ENCODE measurements at regions not wholly inside any gene's neighbourhood (a gene's known extent, or its start where the extent isn't known, plus 50 kb on each side); places are given as distances from the start of the nearest gene placed in this dataset.

- H3K4me3 ChIP-seq (replicated peaks in 1 of 3; ENCODE audit: insufficient read depth in 1 of 3, low read depth in 1 of 3, low read length in 3 of 3) = no peak overlapping the region
- ChIA-PET CTCF (no interaction called here), POLR2A (no interaction called here)
- no peak overlapping the region for H3K4me2 ChIP-seq (ENCODE audit: insufficient read depth, low read length)
- no peaks in the 10 kb centered on the region for H3K36me3 ChIP-seq (ENCODE audit: control insufficient read depth in 2 of 2, extremely low read depth in 1 of 2, insufficient read depth in 2 of 2, low read length in 2 of 2)
- no peak overlapping the region for H3K27ac ChIP-seq (ENCODE audit: insufficient read depth, low read depth, low read length)
- no peak overlapping the region for H2AFZ ChIP-seq (ENCODE audit: low read depth, low read length)
- no peaks in the 10 kb centered on the region for H3K9me1 ChIP-seq (replicated peaks; ENCODE audit: control insufficient read depth, extremely low read depth, insufficient read depth, low read length)
- H3K9ac ChIP-seq (replicated peaks; ENCODE audit: extremely low read depth, insufficient read depth, low read length) = no peak overlapping the region
- TF ChIP-seq POLR2A (IDR thresholded peaks at IDR 0.05; ENCODE audit: low read depth, low read length) (no peak), GATA2 (IDR thresholded peaks at IDR 0.05; ENCODE audit: insufficient read depth, insufficient read length, low read depth, low read length) (no peak), MYC (IDR thresholded peaks at IDR 0.05; ENCODE audit: low read depth, low read length) (no peak), FOS (IDR thresholded peaks at IDR 0.05; ENCODE audit: borderline replicate concordance, insufficient read depth, low read length) (no peak), EZH2 (IDR thresholded peaks at IDR 0.05; ENCODE audit: borderline replicate concordance, low read depth, low read length, severe bottlenecking) (no peak), POLR2AphosphoS5 (IDR thresholded peaks at IDR 0.05; ENCODE audit: insufficient read depth, low read depth, low read length) (no peak), JUN (IDR thresholded peaks at IDR 0.05; ENCODE audit: borderline replicate concordance, insufficient read depth, insufficient read length, low read depth) (no peak), MAX (IDR thresholded peaks at IDR 0.05; ENCODE audit: insufficient read depth, insufficient read length) (no peak), CTCF (IDR thresholded peaks at IDR 0.05; ENCODE audit: extremely low read depth in 1 of 2, insufficient read depth in 1 of 2, low read depth in 1 of 2, low read length in 2 of 2) (no peak)
- no peaks in the 10 kb centered on the region for H3K4me1 ChIP-seq (ENCODE audit: control insufficient read depth, extremely low read depth, insufficient read depth, low read length)
- no peak for FAIRE-seq
- BruUV-seq (replicated peaks) = no TSS peak
- no peak for DNase-seq (ENCODE audit: low read depth, low spot score)
- H4K20me1 ChIP-seq (replicated peaks; ENCODE audit: control insufficient read depth, extremely low read depth, insufficient read depth, low read length) = no peaks in the 10 kb centered on the region
- dilution Hi-C loops (cut with MboI; ENCODE audit: extremely low pct_ligation_motif_present, low sequenced_read_pairs) (no loop called here), intact Hi-C loops (cut with micrococcal nuclease) (no loop called here)
- no peaks in the 10 kb centered on the region for H3K27me3 ChIP-seq (ENCODE audit: control insufficient read depth in 2 of 2, insufficient read depth in 2 of 2, low read length in 2 of 2)
- no peaks in the 10 kb centered on the region for H3K79me2 ChIP-seq (ENCODE audit: control insufficient read depth, insufficient read depth, low read length)
- peaks cover 2% of the 10 kb centered on the region for H3K9me3 ChIP-seq (replicated peaks; ENCODE audit: control insufficient read depth, insufficient read depth, low read length)
Measured at GRCh38 chr5:163089230-163089629, 348.2 kb upstream of the CCNG1 start.

All from endothelial cell of umbilical vein (primary cell).